IMR-90 (cell line): ENCODE measurements at regions not wholly inside any gene's neighbourhood (a gene's known extent, or its start where the extent isn't known, plus 50 kb on each side); places are given as distances from the start of the nearest gene placed in this dataset.

Source experiments
- CTCF ChIP-seq: conservative IDR thresholded peaks from 2 replicates; pipeline ENCODE4 v1.5.1; 2012; ENCODE audit warnings: mild to moderate bottlenecking, low read depth, low read length, improper control_type of control experiment
- MXI1 ChIP-seq: IDR thresholded peaks from 2 replicates; pipeline ENCODE4 v1.6.1; 2012; ENCODE audit warnings: low read depth, mild to moderate bottlenecking, low read length, moderate library complexity, borderline replicate concordance
- RCOR1 ChIP-seq: IDR thresholded peaks from 2 replicates; pipeline ENCODE4 v1.6.1; 2012; ENCODE audit warnings: mild to moderate bottlenecking, low read length, improper control_type of control experiment; ENCODE audit not compliant: insufficient replicate concordance

GRCh38 chr10:57113545-57113944, 752.5 kb upstream of the ZWINT start:
- no peak for TF ChIP-seq RCOR1
- TF ChIP-seq CTCF, result no peak
- no peak for TF ChIP-seq MXI1
